ENCODE measurements at regions not wholly inside any gene's neighbourhood (a gene's known extent, or its start where the extent isn't known, plus 50 kb on each side); places are given as distances from the start of the nearest gene placed in this dataset.

DNA sequence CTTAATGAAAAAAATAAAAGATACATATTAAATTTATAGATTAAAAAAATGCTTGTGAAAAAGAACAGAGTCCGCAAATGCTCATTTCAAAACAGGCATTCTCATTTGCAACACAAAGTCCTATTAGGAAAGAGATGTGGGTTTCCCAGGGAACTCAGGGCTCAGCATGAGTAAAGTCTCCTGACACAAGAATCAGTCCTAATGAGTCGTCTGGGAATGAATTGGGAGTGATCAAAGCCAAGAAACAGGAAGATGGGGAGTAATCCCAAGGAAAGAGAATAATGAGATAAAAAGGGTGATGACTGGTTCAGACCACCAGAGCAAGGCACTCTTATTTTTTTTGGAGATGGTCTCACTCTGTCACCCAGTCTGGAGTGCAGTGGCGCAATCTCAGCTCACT is 443.7 kb downstream of the NR2F2 start:
- in situ Hi-C loops (cut with HindIII; ENCODE audit: low pct_unique_long_range_greater_than_20kb, low sequenced_read_pairs): no loop called here
- no peak for DNase-seq (ENCODE audit: low read depth, low spot score)

DNA sequence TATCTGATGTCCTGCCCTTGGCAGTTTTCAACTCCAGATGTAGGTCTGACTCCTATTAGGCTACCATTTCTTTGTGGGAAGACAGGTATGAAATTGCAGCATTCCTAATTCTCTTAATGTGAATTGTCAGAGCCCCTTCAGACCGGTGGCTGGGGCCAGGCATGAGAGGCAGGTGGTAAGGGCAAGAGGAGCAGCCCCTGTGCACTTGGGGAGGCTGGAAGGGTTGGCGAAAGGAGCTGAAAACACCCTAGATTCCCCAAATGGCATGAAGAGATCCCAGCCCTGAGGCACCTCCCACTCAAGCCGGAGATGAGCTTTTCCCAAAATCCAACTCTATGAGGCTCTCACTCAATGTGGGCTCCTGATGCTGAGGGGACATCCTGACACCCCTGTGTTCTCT is 453.2 kb downstream of the NR2F2 start:
- no peak for DNase-seq (ENCODE audit: low read depth, low spot score)
- in situ Hi-C loops (cut with HindIII; ENCODE audit: low pct_unique_long_range_greater_than_20kb, low sequenced_read_pairs): no loop called here

DNA sequence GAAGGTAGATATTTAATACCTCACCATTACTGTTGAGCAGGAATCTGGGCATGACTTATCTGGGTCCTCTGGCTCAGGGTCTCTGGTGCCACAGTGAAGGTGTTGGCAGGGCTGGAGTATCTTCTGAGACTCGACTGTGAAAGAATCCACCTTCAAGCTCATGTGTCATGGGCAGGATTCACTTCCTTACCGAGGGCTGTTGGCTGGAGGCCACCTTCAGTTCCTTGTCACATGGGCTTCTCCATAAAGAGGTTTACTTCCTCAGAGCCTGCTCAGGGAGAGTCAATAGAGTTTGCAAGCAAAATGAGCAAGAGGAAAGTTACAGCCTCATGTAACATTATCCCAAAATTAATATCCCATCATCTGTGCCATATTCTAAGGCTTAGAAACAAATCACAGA is 459.5 kb downstream of the NR2F2 start:
- no peak for DNase-seq (ENCODE audit: low read depth, low spot score)
- in situ Hi-C loops (cut with HindIII; ENCODE audit: low pct_unique_long_range_greater_than_20kb, low sequenced_read_pairs): no loop called here

DNA sequence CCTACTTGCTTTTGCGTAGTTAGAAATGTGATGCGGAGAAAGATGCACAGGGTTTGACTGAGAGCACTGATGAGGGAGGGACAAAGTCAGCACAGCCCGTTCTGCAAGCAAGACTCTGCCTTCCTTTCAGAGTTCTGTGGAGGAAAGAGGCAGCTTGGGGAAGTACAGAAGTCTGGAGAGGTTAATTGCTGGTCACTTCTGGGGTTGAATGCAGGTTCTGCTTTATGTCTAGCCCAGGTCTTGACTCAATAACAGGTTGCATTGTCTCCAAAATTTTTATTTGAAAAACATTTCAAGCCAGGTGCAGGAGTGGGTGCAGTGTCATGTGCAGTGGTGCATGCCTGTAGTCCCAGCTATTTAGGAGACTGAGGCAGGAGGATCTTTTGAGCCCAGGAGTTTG is 461.7 kb downstream of the NR2F2 start:
- in situ Hi-C loops (cut with HindIII; ENCODE audit: low pct_unique_long_range_greater_than_20kb, low sequenced_read_pairs): no loop called here

DNA sequence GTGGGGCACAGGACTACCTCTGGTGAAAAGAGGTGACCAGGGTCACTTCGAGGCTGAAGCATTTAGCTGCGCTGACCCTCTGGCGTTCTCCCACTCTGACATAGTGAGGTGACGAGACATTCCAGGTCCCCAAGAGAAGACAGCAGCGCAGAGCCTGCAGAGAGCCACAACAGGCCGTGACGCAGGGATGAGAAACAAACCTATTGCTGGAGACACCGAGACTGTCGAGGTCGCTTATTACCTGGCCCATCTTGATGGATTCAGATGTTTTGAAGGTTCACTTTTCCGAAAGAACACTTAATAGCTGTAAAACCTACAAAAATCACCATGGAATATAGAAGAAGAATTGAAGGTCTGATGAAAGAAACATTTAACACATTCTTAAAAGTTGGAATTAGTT is 466.3 kb downstream of the NR2F2 start:
- no peak for DNase-seq (ENCODE audit: low read depth, low spot score)
- in situ Hi-C loops (cut with HindIII; ENCODE audit: low pct_unique_long_range_greater_than_20kb, low sequenced_read_pairs): no loop called here

More for the DNA sequence above, 461.7 kb downstream of the NR2F2 start:
- DNase-seq (ENCODE audit: low read depth, low spot score): no peak

DNA sequence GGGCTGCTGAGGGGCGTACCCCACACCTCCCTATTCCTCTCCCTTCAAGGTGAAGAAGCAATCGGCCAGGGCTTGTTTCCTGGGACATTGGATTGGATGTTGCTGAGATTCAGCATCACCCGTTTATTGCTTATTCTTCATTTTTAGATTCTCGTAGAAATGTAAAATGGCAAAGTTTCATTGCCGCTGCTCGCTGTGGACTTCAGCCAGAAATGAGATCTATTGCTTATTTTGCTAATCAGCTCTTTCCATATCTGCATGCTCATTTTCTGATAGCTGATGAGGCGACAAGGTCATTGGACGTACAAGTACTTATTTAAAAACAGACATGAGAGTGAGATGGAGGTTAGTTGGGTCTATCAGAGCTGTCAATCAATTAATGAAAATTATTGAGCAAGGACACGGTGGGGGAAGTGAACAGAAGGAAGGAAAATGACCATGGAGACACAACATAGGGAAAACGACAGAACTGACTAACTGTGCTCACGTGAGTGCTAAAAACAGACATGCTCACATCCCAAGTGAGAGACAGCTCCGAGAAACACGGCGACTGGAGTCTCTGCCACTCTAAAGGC is 471.2 kb downstream of the NR2F2 start:
- in situ Hi-C loops (cut with HindIII; ENCODE audit: low pct_unique_long_range_greater_than_20kb, low sequenced_read_pairs): no loop called here
- DNase-seq (ENCODE audit: low read depth, low spot score): no peak

DNA sequence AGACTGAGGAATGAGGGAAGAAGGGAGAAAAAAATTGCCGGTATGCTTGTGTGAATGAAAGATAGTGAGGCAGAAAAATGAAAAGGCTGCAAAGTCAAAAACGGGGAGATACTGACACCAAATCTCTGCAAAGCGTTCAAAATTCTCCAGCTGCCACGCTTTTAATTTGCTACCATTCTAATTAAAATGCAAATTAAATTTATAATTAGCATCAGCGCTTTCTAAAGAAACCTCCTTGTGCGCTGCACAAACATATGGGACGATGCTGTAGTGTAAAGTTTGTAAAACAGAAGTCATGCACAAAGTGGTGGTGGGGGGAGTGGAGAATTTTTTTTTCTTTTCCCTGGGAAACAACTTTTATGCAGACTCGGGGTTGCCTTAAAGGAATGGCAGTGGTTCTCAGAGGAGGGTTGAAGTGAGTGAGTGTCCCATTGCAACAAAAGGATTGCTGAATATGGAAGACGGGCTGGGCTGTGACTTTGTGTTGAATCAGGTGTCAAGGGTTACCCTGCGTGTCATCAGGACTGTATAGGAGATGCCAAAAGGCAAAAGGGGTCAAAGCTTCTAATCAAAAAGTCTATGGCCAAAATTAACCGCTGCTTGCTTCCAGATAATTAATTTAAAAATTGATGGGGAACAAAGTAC is 472.2 kb downstream of the NR2F2 start:
- DNase-seq (ENCODE audit: low read depth, low spot score): no peak
- in situ Hi-C loops (cut with HindIII; ENCODE audit: low pct_unique_long_range_greater_than_20kb, low sequenced_read_pairs): no loop called here

DNA sequence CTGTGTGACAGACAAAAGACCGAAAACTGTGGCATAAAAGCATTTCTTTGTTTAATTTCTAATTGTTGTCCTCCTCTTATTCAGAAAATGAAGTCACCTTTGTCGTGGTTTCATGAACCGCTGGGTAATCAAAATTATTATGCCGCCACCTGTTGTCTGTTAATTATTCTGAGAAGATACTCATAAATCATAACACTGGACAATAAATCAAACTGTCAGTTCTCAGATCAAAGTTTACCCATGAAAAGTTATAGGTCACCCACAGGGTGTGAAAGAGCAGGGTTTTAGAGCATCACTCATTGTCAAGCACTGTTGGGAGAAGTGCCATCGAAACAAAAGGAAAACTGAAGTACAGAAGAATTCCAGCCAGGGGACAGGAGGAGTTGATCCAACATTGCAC is 474.3 kb downstream of the NR2F2 start:
- no peak for DNase-seq (ENCODE audit: low read depth, low spot score)
- in situ Hi-C loops (cut with HindIII; ENCODE audit: low pct_unique_long_range_greater_than_20kb, low sequenced_read_pairs): no loop called here

DNA sequence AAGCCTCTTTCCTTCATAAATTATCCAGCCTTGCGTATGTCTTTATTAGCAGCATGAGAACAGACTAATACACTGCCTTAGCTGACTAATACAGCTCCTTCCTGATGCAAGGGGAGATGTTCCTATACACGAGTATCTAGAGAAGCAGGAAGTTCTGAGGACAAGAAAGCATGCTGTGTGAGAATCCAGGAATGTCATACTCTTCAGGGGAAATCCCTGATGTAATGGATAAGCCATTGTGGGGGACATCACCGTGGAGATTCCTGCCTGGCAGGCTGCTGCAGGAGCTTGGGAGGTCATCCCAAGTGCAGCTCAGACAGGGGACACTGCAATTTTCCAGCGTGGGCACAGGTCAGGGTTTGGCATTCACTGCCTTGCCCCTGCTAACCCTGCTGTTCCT is 476.9 kb downstream of the NR2F2 start:
- no peak for DNase-seq (ENCODE audit: low read depth, low spot score)
- in situ Hi-C loops (cut with HindIII; ENCODE audit: low pct_unique_long_range_greater_than_20kb, low sequenced_read_pairs): no loop called here

DNA sequence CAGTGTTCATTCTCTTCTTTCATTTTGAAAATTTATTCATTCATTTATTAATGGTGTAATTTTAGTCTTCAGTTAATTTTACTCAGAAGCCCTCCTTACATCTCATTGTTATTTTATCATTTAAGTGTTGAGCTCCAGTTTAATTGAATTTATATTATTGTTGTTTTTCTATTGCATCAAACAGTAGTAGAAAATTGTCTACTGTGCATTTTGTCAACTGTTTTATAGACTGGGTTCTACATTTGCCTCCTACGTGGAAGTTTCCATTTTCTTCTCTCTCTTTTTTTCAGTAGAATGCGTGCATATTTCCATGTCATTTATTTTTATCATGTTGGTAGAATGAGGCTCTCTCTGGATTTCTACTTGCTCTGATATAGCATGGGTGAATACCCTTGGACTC is 487.4 kb downstream of the NR2F2 start:
- in situ Hi-C loops (cut with HindIII; ENCODE audit: low pct_unique_long_range_greater_than_20kb, low sequenced_read_pairs): no loop called here
- DNase-seq (ENCODE audit: low read depth, low spot score): no peak

DNA sequence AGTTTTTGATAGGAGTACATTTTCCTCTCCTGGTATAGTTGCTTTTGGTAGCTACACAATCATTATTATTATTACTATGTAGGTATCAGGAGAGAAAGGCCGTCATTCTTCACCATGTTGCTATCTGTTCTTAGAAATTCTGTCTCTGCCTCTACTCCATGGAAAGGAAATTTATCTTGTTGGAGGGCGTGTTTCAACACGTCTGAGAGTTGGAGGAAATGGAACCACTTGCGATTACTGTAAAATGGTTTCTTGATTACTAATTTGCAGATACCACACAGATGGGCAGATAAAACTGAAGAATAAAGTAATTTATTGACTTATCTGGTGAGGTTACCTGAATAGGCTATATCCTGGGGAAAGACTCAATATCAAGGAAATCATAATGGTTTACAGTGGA is 488.4 kb downstream of the NR2F2 start:
- in situ Hi-C loops (cut with HindIII; ENCODE audit: low pct_unique_long_range_greater_than_20kb, low sequenced_read_pairs): no loop called here
- no peak for DNase-seq (ENCODE audit: low read depth, low spot score)

DNA sequence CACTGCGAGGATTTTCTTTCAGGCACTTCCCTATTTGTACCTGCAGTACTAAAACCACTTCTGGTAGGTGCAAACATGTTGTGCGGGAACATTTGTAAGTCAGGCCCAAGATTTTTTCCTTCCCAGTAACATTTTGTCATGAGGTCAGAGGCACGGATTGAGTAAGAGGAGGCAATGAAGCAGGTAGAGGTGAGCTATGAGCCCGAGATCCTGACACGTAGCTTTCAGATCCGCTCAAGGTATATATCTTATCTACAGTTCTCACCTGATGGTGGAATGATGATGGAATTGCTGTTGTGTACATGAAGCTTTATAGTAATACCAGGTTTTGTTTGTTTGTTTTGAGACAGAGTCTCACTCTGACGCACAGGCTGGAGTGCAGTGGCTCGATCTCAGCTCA is 497.5 kb downstream of the NR2F2 start:
- in situ Hi-C loops (cut with HindIII; ENCODE audit: low pct_unique_long_range_greater_than_20kb, low sequenced_read_pairs): no loop called here
- DNase-seq (ENCODE audit: low read depth, low spot score): no peak

DNA sequence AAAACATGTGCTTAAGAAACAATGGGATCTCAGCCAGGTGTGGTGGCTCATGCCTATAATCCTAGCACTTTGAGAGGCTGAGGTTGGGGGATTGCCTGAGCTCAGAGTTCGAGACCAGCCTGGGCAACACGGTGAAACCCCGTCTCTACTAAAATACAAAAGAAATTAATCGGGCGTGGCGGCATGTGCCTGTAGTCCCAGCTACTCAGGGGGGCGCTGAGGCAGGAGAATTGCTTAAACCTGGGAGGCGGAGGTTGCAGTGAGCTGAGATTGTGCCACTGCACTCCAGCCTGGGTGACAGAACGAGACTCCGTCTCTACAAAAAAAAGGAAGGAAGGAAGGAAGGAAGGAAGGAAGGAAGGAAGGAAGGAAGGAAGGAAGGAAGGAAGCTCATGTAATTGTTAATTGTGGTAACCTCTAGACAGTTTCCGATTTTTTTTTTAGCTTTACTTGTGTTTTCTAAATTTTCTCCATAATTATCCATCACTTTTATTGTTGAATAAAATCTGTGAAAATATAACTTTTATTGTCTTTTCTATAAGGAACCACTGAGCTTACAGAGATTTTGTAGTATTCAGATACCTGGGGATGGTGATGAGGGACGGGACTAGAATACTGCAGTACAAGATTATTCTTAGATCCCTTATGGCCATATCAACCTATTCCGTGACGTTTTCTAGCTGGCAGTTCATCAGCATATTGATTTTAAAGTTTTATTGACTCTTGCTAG is 506.9 kb downstream of the NR2F2 start:
- DNase-seq (ENCODE audit: low read depth, low spot score): no peak
- in situ Hi-C loops (cut with HindIII; ENCODE audit: low pct_unique_long_range_greater_than_20kb, low sequenced_read_pairs): no loop called here

DNA sequence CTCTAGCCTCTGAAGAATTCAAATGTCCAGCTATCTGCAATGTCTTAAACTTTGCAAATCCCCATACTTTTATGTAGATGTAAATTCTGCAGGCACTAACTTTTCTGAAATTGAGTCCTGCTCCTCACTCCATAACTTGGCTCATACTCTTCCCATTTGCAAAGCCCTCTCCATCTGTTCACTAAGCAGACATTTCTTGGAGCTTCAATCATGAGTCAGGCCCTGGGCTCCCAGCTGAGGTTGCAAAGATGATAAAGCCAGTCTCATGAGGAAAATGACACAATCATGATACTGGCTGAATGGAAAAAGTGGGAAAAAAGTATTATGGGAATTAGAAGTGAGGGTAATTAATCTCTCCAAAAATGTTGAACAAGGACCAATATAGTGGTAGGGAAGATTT is 507.6 kb downstream of the NR2F2 start:
- no peak for DNase-seq (ENCODE audit: low read depth, low spot score)
- in situ Hi-C loops (cut with HindIII; ENCODE audit: low pct_unique_long_range_greater_than_20kb, low sequenced_read_pairs): no loop called here

DNA sequence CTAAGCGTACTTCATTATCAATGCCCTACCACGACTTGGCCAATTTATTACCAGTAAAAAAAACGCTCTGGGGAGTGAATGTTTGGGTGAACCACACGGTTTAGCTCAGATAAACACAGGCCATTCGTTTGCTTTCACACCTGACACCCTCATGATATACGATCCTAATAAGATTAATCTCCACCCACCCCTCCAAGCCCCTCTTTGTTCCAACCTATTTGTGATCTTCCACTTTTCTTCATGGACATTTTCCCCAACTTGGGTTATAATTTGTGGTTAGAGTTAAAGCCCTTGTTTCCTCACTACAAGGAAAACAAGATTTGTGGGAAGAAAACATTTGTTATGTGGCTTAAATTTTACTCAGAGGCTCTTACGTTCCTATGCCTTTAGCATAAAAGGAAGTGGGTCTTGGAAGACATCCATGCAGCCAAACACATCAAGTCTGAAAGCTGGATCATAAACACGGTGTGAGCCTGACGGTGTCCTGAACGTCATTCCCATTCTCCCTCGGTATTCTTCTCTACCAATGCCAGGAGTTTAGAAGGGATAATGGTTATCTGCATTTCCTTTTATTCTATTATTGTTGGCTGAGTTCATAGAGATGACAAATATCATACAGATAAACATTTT is 518.9 kb downstream of the NR2F2 start:
- DNase-seq (ENCODE audit: low read depth, low spot score): no peak
- in situ Hi-C loops (cut with HindIII; ENCODE audit: low pct_unique_long_range_greater_than_20kb, low sequenced_read_pairs): no loop called here

DNA sequence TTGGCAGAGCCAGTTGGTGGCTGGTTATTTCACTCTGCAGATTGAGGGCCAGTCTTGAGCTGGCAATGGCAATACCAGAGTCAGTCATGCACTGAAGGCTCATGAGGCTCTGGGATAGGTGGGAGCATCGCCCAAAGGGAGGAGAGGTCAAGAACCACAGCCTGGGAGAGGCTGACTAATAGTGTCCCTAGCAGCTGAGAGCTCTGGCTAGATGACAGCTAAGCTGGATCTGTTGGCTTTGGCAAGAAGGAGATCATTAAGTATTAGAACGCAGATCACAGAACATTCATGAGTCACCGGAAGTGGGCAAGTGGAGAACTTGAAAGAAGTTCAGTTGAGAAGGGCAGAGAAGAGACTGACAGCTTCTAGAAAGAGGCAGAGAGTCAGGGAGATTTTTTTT is 521.1 kb downstream of the NR2F2 start:
- DNase-seq (ENCODE audit: low read depth, low spot score): no peak
- in situ Hi-C loops (cut with HindIII; ENCODE audit: low pct_unique_long_range_greater_than_20kb, low sequenced_read_pairs): no loop called here

DNA sequence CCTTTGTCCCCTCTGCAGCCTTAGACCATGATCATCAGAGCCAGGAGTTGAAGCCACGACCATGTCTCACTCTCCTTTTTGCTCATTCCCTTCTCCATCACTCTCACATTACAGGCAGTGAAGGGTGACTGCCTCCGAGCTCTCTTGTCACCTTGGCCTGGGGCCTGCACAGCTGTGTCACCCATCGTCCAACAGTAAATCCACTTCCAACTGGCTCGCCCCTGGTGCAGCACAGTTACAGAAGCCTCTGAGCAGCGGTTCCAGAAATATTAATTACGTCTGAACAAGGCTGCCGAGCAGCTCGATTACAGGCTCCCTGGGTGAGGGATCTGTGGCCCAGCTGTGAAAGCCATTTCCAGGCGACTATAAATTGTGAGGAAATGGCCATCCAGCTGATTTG is 528.2 kb downstream of the NR2F2 start:
- in situ Hi-C loops (cut with HindIII; ENCODE audit: low pct_unique_long_range_greater_than_20kb, low sequenced_read_pairs): no loop called here
- no peak for DNase-seq (ENCODE audit: low read depth, low spot score)

DNA sequence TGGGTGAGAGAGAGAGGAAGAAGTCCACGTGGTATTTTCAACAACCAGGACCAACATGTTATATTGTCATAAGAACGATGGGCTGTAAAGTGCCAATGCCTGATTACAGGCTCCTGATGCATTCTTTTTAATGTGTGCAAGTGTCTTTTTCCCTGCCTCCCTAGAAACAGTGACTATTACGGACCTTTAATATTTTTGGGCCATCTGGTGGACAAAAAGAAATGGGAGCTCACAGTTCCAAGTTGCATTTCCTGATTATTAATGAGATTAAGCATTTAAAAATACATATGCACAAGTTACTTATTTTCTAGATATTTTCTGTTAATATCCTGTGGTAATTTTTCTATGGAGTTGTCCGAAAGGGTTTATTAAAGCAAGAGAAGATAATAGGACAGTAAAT is 530.2 kb downstream of the NR2F2 start:
- in situ Hi-C loops (cut with HindIII; ENCODE audit: low pct_unique_long_range_greater_than_20kb, low sequenced_read_pairs): no loop called here
- no peak for DNase-seq (ENCODE audit: low read depth, low spot score)

DNA sequence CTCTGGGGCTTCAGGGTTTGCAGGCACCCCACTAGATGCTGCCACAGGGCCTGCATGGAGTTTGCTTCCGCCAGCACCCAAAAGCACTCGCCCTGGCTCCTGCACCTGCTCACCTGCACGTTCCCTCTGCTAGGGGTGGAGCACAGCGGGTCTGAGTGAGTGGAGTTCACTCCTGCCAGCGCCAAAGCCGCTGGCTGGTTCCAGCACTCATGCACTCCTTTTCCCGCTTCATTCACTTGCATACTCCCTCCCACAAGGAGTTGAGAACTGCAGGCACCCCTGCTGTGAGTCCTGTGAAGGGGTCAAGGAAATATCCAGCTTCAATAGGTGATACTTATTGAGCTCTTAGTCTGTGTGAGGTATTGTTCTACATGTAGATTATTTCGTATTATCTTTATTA is 537.5 kb downstream of the NR2F2 start:
- in situ Hi-C loops (cut with HindIII; ENCODE audit: low pct_unique_long_range_greater_than_20kb, low sequenced_read_pairs): no loop called here
- DNase-seq (ENCODE audit: low read depth, low spot score): no peak

Data from SK-MEL-5 (cell line).